K562 (cell line): ENCODE measurements at regions not wholly inside any gene's neighbourhood (a gene's known extent, or its start where the extent isn't known, plus 50 kb on each side); places are given as distances from the start of the nearest gene placed in this dataset.
A peak's percentile ranks its signal among the peaks of the same experiment; 100 is the strongest.
"Not testable (repeated sequence)": the region's sequence is repeated elsewhere in the genome, so short reads cannot be mapped to it uniquely, and the experiment has no call there.

Source experiments
- ATAC-seq: fragments of 200-7000 bp; cut with Tn5 transposase; 3 replicates; pipeline ENCODE4 v1.9.1; 2020; ENCODE audit warnings: moderate library complexity
- BruUV-seq: library from RNA; stranded (reverse); fragments of 400-500 nt; replicated peaks from 2 replicates; lab custom pipeline; 2021; lab: Mats Ljungman, UMichigan
- CTCF ChIA-PET: fragments of 300-600 bp; formaldehyde crosslinking; extraction: SDS; loops from one replicate; lab custom pipeline; 2021; ENCODE audit warnings: low intra/inter-chr PET ratio; lab: Yijun Ruan, JAX
- POLR2A ChIA-PET: fragments of 300-600, 350-650 bp; sonication (Branson Sonifier 250); formaldehyde crosslinking; extraction: SDS; loops from one replicate; lab custom pipeline; 2021; ENCODE audit warnings: antibody characterized with exemption, inconsistent platforms; lab: Yijun Ruan, JAX
- DNase-seq, 4 experiments: peaks; one replicate each; pipeline versions ENCODE4 v3.0.0 to v3.0.0-alpha.2; 2011 to 2018; ENCODE audit warnings: low spot score in 3 of 4, mixed read lengths in 3 of 4; ENCODE audit errors: extremely low read depth in 1 of 4
- FAIRE-seq: peaks from 2 replicates; lab custom pipeline; 2011; peaks lifted over from hg19 to GRCh38; lab: Jason Lieb, UNC
- H2AFZ ChIP-seq: 2 replicates; pipeline ENCODE4 v1.6.0; 2011; ENCODE audit warnings: low read depth, low read length, control low read depth, inconsistent platforms
- H3K27ac ChIP-seq: fragments of 200-600 bp; 3 replicates; pipeline ENCODE4 v1.8.0; 2011; ENCODE audit warnings: low read depth, mild to moderate bottlenecking, control low read depth, inconsistent platforms, low read length, moderate library complexity, mixed read lengths; ENCODE audit errors: extremely low read depth
- H3K27me3 ChIP-seq, 2 experiments: fragments of 300-600 bp in 1 of 2; 2 replicates in 1 of 2; 3 replicates in 1 of 2; pipeline versions ENCODE4 v1.6.0 to v1.8.0; 2011; ENCODE audit warnings: inconsistent platforms in 2 of 2, low read length in 2 of 2, mild to moderate bottlenecking in 1 of 2, mixed read lengths in 1 of 2, moderate library complexity in 1 of 2; ENCODE audit not compliant: control insufficient read depth in 2 of 2, insufficient read depth in 2 of 2
- H3K36me3 ChIP-seq: fragments of 300-600 bp; 3 replicates; pipeline ENCODE4 v1.8.0; 2011; ENCODE audit warnings: mild to moderate bottlenecking, low read length, inconsistent platforms; ENCODE audit not compliant: control insufficient read depth, insufficient read depth
- H3K4me1 ChIP-seq, 2 experiments: fragments of 200-600 bp in 1 of 2; replicated peaks in 1 of 2; 2 replicates in 1 of 2; 3 replicates in 1 of 2; pipeline versions ENCODE4 v1.5.1 to v1.8.0; 2011; ENCODE audit warnings: inconsistent platforms in 2 of 2, low read length in 2 of 2, mild to moderate bottlenecking in 1 of 2, mixed read lengths in 1 of 2, moderate library complexity in 1 of 2; ENCODE audit not compliant: control insufficient read depth in 2 of 2, insufficient read depth in 2 of 2
- H3K4me2 ChIP-seq: 2 replicates; pipeline ENCODE4 v1.6.1; 2011; ENCODE audit warnings: low read length, control low read depth, inconsistent platforms, mixed read lengths; ENCODE audit not compliant: insufficient read depth
- H3K4me3 ChIP-seq: fragments of 200-600 bp; sonication (generic), shearing (Covaris generic); 2 replicates; pipeline ENCODE4 v1.5.1; 2016; ENCODE audit warnings: control low read depth, inconsistent platforms
- H3K79me2 ChIP-seq: fragments of 200-600 bp; 3 replicates; pipeline ENCODE4 v1.8.0; 2011; ENCODE audit warnings: low read length, inconsistent platforms; ENCODE audit not compliant: control insufficient read depth, insufficient read depth
- H3K9ac ChIP-seq, 2 experiments: 2 replicates each; pipeline versions ENCODE4 v1.6.0 to v1.6.1; 2011; ENCODE audit warnings: low read depth in 2 of 2, low read length in 2 of 2, control low read depth in 1 of 2, inconsistent platforms in 1 of 2, mild to moderate bottlenecking in 1 of 2, mixed read lengths in 1 of 2; ENCODE audit not compliant: insufficient read depth in 1 of 2
- H3K9me1 ChIP-seq: one replicate; pipeline ENCODE4 v1.6.0; 2011; ENCODE audit warnings: inconsistent platforms, mild to moderate bottlenecking, low read length, moderate library complexity; ENCODE audit not compliant: control insufficient read depth, insufficient read depth
- H3K9me3 ChIP-seq: replicated peaks from 2 replicates; pipeline ENCODE4 v1.5.1; 2011; ENCODE audit warnings: low read depth, low read length, inconsistent platforms; ENCODE audit not compliant: control insufficient read depth, insufficient read depth
- H4K20me1 ChIP-seq: replicated peaks from 2 replicates; pipeline ENCODE4 v1.6.1; 2011; ENCODE audit warnings: low read length, inconsistent platforms, mixed read lengths; ENCODE audit not compliant: control insufficient read depth, insufficient read depth
- CEBPB ChIP-seq: fragments of 450-650 bp; IDR thresholded peaks from 2 replicates; pipeline ENCODE4 v1.6.1; 2016; ENCODE audit warnings: missing genetic modification characterization, missing compliant biosample characterization
- CEBPG ChIP-seq, 3 experiments: fragments of 200-800 bp in 1 of 3; sonication (Bioruptor generic) in 1 of 3; sonication (generic) in 1 of 3; formaldehyde crosslinking in 1 of 3; IDR thresholded peaks in 2 of 3; conservative IDR thresholded peaks in 1 of 3; 2 replicates each; pipeline versions ENCODE4 v1.6.1 to v1.8.0; 2016 to 2022; ENCODE audit warnings: missing compliant biosample characterization in 2 of 3, missing genetic modification characterization in 2 of 3, mild to moderate bottlenecking in 1 of 3, missing genetic modification reagents in 1 of 3
- GATA2 ChIP-seq: sonication (generic); formaldehyde crosslinking; IDR thresholded peaks from 2 replicates; pipeline ENCODE4 v1.4.0; 2020; ENCODE audit warnings: mild to moderate bottlenecking, missing genetic modification reagents
- MEF2D ChIP-seq: conservative IDR thresholded peaks from 2 replicates; pipeline ENCODE4 v1.6.1; 2016; ENCODE audit warnings: low read depth, missing genetic modification characterization, missing compliant biosample characterization
- PPARD ChIP-seq: fragments of 250-450 bp; sonication (Bioruptor Pico); IDR thresholded peaks from 2 replicates; pipeline ENCODE4 v1.8.0; 2022; ENCODE audit warnings: inconsistent platforms, mild to moderate bottlenecking, moderate library complexity
- RUNX1 ChIP-seq: sonication (generic); IDR thresholded peaks from 2 replicates; pipeline ENCODE4 v1.6.1; 2016; ENCODE audit warnings: antibody characterized with exemption, low read depth
- ZNF583 ChIP-seq: fragments of 250-450 bp; sonication (Bioruptor Pico); IDR thresholded peaks from 2 replicates; pipeline ENCODE4 v1.4.0; 2020
- WGBS: fragments of 100-300 bp; shearing (Covaris generic); methylation state at CpG from one replicate; pipeline ENCODE4 v1.1.6; 2016; ENCODE audit warnings: low coverage, mixed read lengths; ENCODE audit not compliant: insufficient coverage; ENCODE audit errors: missing lambda C conversion rate; 5-methylcytosine and 5-hydroxymethylcytosine counted together
- in situ Hi-C: fragments of 300-500 bp; cut with MboI; formaldehyde crosslinking; loops from 4 replicates; pipeline ENCODE4 v1.15.0; 2018; ENCODE audit warnings: inconsistent platforms, mixed read lengths
- intact Hi-C: fragments of 100-400 bp; cut with micrococcal nuclease; formaldehyde crosslinking; loops from 2 replicates; pipeline ENCODE4 v1.14.2; 2022
- TF ChIP-seq, protein P1 (sequence below): fragments of 450-650 bp; IDR thresholded peaks from 2 replicates; pipeline ENCODE4 v1.6.1; 2016; ENCODE audit warnings: missing biosample characterization, missing genetic modification characterization

DNA sequence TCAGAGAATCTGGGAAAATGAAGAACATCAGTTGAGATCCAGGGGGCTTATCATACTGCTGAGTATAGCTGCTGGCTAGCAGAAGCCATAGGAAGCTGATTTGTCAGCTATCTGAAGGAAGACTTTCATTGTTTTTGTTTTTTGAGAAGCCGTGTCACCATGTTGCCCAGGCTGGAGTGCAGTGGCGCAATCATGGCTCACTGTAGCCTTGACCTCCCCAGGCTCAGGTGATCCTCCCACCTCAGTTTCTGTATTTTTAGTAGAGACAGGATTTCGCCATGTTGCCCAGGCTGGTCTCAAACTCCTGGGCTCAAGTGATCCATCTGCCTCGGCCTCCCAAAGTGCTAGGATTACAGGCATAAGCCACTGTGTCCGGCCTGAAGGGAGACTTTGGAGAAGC, 101.5 kb upstream of the RHOBTB1 start:
- in situ Hi-C loops; H3K79me2 ChIP-seq; DNase-seq; FAIRE-seq; H3K9ac ChIP-seq; H3K9me1 ChIP-seq; H3K9me3 ChIP-seq; H4K20me1 ChIP-seq; H3K4me1 ChIP-seq; H3K27me3 ChIP-seq; H2AFZ ChIP-seq; H3K27ac ChIP-seq; intact Hi-C loops; BruUV-seq; H3K4me3 ChIP-seq; H3K4me2 ChIP-seq; CTCF ChIA-PET; ATAC-seq; H3K36me3 ChIP-seq; TF ChIP-seq CEBPG (CRISPR knock-in tag; IDR thresholded peaks at IDR 0.05): not testable (repeated sequence)
- 8% methylated on average over 5 of the region's 5 CpGs for WGBS
- TF ChIP-seq CEBPG (tag; conservative IDR thresholded peaks at IDR 0.05 in 1 of 2, IDR thresholded peaks at IDR 0.05 in 1 of 2) (peak in 1 of 2 experiments; percentile 35; a peak in 1 of 4 replicates), CEBPB (peak; percentile 85)
- POLR2A ChIA-PET = interaction anchor here (0.6 to 1.4 kb wide), 4 partner anchors 11 to 543 kb away, joined by 3 read pairs; no protein-coding TSS in a partner anchor

DNA sequence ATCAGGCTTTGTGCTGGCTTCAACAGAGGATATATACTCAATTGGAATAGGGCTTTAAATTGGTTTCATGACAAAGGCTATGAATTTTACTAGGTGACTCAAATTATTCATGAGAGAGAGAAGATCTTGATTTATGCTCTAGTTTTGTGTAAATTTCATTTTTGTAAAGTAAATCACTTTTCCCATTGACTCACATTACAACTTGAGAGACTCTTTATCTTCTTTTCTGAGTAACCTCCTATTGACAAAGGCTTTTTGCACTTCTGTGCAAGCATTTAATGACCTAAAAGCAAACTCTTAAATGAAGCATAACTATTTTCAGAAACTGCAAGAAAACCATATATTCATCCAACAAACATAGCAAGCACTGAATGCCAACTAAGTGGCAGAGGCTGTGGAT, 98.5 kb upstream of the RHOBTB1 start:
- Histone ChIP-seq H3K36me3 (no peaks in the 10 kb centered on the region), H3K9me1 (no peaks in the 10 kb centered on the region), H3K27ac (no peak overlapping the region), H3K4me2 (no peak overlapping the region), H3K4me3 (no peak overlapping the region), H3K27me3 (no peaks in the 10 kb centered on the region), H3K4me1 (peaks cover 0 to 6% of the 10 kb centered on the region in 2 experiments; a peak in 1 of 5 replicates), H3K9me3 (no peaks in the 10 kb centered on the region), H3K79me2 (no peaks in the 10 kb centered on the region), H3K9ac (no peak overlapping the region), H2AFZ (no peak overlapping the region), H4K20me1 (no peaks in the 10 kb centered on the region)
- POLR2A ChIA-PET = no interaction called here
- intact Hi-C loops = no loop called here
- CTCF ChIA-PET = no interaction called here
- TF ChIP-seq RUNX1 (no peak), MEF2D (no peak), ZNF583 (CRISPR knock-in tag) (no peak), PPARD (no peak), GATA2 (no peak)
- TF ChIP-seq, protein P1, sequence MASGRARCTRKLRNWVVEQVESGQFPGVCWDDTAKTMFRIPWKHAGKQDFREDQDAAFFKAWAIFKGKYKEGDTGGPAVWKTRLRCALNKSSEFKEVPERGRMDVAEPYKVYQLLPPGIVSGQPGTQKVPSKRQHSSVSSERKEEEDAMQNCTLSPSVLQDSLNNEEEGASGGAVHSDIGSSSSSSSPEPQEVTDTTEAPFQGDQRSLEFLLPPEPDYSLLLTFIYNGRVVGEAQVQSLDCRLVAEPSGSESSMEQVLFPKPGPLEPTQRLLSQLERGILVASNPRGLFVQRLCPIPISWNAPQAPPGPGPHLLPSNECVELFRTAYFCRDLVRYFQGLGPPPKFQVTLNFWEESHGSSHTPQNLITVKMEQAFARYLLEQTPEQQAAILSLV = no peak
- no peak for FAIRE-seq
- BruUV-seq = no TSS peak
- ATAC-seq = no peak
- in situ Hi-C loops = no loop called here
- no peak for DNase-seq
